GM03348 (cell line): ENCODE measurements at regions not wholly inside any gene's neighbourhood (a gene's known extent, or its start where the extent isn't known, plus 50 kb on each side); places are given as distances from the start of the nearest gene placed in this dataset.
A peak's percentile ranks its signal among the peaks of the same experiment; 100 is the strongest.
"Not testable (repeated sequence)": the region's sequence is repeated elsewhere in the genome, so short reads cannot be mapped to it uniquely, and the experiment has no call there.

Experiments used
- DNase-seq: peaks from one replicate; pipeline ENCODE4 v3.0.0; 2012; ENCODE audit warnings: low spot score

DNA sequence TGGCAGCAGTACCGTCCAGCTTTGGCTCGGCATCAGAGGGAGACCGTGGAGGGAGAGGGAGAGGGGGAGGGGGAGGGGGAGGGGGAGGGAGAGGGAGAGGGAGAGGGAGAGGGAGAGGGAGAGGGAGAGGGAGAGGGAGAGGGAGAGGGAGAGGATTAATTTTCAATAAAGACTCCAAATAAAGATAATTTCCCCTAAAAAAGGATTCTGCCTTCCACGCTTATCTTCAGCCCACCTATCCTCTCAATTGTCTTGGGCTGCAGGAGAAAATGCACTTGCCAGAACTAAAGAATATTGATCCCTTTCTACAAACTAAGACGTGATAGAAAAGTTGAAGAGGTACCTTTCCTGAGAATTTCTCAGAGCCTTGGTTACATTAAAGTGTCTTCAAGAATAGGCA is 206.9 kb upstream of the CBLB start:
- not testable (repeated sequence) for DNase-seq

DNA sequence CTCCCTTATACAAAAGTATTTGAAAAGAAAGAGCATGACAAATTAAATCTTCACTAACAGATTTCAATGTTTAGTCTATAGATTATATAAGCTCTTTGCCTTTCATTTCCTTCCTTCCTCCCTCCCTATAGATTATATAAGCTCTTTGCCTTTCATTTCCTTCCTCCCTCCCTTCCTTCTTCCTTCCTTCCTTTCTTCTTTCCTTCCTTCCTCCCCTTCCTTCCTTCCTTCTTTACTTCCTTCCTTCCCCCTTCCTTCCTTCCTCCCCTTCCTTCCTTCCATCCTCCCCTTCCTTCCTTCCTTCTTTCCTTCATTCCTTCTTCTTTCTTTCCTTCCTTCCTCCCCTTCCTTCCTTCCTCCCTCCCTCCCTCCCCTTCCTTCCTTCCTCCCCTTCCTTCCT is 209.8 kb upstream of the CBLB start:
- DNase-seq = no peak

DNA sequence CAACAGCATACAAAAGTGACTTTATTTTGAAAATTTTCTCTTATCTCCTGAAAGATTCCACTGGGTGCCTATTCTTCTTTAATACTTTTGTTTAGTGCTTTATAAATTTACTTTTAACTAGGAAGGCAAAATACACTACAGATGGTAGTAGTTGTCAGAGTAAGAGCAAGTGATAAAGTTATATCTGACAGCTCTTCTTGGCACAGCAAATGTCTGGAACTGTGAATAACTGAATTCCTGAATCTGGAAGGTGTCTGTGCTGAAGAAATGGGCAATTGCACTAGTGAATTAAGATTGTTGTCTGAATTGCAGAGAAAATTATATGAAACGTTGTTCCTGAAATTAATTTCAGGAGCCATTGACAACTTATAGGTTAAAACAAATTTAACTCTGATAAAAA is 213.8 kb upstream of the CBLB start:
- DNase-seq = no peak

DNA sequence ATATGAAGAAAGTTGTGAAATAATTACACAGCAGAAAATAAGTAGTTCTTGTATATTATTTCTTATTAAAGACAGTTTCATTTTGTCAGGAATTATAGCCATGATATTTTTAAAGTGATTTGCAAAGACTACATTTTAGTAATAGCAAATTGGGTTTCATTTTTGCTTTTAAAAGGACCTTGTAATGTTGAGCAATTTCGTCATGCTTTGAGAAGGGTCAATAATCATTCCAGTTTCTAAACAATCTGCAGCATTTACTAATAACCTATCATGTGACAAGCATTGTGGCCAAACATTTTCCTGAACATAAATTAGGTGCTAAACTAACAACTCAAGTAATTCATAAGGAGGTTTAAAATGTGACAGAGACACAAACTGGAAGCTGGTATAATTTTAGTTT is 214.4 kb upstream of the CBLB start:
- DNase-seq = no peak

DNA sequence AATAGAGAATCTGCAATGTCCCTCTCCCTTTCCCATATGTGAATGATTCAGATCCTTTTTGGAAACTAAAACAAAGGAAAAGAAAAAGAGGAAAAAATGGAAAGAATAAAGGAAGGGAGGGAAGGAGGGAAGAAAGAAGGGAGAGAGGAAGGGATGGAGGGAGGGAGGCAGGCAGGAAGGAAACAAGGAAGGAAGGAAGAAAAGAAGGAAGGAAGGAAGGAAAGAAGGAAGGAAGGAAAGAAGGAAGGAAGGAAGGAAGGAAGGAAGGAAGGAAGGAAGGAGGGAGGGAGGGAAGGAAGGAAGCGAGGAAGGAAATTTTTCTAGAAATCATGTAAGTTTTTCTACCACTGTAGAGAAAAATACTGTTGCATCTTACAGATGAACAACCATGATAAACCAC is 215.0 kb upstream of the CBLB start:
- DNase-seq = no peak

DNA sequence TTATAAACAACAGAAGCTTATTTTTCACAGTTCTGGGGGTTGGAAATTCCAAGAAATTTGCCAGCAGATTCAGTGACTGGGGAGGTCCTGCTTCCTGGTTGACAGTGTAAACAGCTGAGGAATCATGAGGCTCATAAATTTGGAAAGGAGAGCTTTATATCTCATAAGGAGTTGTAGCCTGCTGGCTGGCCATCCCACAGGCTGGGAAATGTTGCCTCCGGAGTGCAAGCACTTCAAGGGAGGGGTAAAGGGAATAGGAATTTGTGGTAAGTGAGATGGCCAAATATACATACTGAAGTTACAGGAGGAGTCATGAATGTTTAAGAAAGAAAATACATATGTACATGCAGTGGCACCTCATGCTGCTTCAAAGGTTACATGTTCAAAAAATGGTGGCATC is 217.2 kb upstream of the CBLB start:
- DNase-seq = no peak

DNA sequence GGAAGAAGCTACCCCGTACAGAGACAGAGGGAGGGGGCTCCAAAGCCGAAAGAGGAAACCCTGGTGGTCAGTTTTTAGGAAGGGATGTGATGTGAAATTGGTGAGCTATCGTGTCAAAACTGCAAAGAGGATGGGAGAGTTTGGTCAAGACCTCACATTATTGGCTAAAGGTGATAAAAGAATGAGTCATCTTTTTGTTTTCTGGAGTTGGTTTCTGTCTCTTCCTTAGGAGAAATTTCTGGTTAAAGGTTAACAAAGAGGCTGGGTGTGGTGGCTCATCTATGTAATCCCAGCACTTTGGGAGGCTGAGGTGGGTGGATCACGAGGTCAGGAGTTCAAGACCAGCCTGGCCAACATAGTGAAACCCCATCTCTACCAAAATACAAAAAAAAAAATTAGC is 217.8 kb upstream of the CBLB start:
- DNase-seq = no peak

DNA sequence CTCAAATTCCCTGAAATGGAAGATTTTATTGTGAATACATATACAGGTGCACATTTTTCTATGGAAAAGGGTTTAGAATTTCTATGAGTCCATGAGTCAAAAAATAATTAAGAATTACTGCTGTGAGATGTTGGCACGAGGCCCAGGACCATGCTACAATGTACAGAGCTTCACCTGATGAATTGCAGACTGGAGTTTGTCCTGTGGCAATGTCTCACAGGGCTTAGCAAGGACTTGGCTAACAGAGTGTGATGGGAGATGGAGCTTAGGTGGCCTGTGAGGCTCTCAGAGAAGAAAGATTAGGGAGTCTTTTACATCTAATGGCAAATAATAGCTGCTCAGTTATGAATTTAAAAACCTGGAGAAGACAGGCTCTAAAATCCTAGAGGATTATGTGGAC is 219.5 kb upstream of the CBLB start:
- DNase-seq = no peak

DNA sequence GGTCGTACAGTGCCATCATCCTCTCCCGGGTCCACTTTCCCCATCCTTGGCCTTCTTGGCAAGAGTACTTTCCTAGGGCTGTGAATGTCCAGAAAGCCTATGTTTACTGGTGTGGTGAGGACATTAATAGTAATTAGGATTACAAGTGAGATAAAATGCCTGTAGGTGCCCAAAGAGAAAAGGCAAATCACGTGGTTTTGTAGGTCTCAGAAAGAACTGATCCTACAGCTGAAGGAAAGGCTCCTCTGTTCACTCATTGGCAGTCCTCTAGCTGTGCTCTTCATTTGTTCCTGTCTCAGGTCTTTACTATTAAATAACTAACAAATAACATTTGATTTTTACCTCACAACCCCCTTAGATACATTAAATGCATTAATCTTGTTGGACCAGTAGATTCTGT is 220.1 kb upstream of the CBLB start:
- no peak for DNase-seq

DNA sequence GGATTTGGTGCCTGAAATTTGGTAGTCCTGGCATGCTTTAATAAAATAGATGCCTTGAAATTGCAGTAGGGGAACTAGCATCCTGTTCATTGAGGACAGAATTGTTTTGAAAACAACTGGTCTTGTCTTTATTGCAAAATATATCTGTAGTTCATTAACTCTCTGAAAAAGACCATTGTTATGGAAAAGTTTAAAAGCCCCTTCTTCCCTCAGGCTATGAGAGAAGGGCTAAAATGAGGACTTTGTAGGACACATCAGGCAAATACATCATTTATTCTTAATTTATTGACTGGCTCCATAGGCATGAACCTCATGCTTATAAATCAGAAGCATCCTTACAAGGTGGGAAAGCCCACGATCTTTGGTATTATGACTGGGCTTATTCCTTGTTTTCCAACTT is 221.0 kb upstream of the CBLB start:
- no peak for DNase-seq

DNA sequence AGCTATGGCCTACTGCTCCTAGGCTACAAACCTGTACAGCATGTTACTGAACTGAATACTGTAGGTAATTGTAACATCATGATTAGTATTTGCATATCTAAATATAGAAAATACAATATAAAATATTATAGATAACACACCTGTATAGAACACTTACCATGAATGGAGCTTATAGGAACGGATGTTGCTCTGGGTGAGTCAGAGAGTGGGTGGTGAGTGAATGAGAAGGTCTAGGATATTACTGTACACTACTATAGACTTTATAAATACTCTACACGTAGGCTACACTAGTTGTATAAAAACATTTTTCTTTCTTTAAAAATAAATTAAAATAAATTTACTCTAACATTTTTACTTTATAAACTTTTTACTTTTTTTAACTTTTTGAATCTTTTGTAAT is 224.0 kb upstream of the CBLB start:
- DNase-seq = no peak

DNA sequence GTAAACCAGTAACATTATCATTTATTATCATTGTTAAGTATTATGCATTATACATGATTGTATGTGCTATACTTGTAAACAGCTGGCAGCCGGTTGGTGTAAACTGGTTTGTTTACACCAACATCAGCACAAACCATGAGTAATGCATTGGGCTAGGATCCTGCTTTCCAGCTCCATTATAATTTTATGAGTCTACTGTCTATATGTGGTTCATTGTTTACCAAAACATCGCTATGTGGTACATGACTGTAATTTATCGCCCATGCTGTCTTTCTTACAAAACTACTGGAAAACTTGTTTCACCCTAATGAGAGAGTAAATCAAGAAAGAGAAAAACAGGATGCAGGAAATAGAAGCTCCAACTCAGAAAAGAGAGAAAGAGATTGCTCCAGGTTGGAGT is 224.8 kb upstream of the CBLB start:
- no peak for DNase-seq

DNA sequence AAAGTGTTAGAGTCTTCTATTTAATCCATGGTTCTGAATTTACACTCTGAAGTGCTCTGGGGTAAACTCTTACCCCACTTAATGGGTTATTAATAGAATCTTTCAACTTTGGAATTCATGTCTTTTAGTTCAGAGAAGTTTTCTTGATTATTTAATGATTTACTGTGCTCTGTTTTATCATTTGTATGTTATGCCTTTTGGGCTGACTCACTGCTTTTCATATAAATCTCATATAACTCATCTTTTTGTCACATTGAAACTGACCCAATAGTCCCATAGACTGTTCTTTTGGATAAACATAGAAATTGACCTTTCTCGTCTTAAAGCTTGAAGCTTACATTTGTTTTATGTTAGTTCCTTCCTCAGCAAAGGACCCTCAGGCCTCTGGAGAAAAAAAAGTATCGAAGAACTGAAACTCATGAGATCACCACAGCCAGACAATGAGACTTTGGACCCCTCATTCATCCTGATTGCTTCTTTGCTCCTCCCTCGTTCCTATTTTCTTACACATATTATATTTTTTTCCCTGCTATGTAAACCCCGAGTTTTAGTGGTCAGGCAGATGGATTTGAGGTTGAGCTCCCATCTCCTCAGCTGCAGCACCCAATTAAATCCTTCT is 229.1 kb upstream of the CBLB start:
- DNase-seq = no peak

DNA sequence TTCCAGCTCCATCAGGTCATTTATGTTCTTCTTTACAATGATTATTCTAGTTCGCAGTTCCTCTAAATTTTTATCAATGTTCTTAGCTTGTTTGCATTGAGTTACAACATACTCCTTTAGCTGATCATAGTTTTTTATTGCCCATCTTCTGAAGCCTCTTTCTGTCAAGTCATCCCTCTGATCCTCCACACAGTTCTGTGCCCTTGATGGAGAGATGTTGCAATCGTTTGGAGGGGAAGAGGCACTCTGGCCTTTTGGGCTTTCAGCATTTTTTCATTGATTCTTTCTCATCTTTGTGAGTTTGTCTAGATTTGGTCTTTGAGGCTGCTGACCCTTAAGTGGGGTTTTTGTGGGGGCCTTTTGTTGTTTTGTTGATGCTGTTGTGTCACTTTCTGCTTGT is 234.6 kb upstream of the CBLB start:
- no peak for DNase-seq

DNA sequence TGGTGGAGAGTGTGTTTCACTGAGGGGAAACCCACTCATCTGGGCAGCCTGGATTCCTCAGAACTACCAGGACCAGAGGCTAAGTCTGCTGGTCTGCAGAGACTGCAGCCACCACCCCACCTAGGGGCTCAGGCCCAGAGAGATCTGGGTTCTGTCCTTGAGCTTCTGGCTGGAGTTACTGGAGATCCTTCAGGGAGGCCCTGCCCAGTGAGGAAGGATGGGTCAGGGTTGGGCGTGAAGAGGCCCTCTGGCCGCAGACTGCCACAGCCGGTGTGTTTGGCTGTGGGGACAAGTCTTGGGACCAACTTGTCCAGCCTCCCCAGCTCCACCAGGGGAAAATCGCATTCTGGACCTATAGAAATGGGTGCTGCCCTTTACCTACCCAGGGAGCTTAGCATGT is 235.3 kb upstream of the CBLB start:
- DNase-seq = no peak

DNA sequence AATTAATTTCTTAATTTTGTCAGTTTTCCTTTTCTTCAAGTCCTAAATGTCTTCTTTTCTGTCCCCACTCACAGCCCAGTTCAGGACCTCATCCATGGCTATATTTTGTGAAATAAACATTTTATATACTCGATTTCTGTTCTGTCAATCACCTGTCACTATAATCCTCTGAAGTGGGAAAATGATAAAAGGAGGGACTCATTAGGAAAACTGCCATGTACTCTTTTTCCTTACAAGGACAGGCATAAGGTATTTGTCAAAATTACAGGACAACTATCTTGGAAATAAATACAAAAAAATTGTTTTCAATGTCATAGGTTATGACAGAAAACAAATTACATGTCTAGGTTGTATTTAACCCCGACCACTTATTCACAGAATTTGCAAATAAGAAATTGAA is 240.1 kb upstream of the CBLB start:
- no peak for DNase-seq

DNA sequence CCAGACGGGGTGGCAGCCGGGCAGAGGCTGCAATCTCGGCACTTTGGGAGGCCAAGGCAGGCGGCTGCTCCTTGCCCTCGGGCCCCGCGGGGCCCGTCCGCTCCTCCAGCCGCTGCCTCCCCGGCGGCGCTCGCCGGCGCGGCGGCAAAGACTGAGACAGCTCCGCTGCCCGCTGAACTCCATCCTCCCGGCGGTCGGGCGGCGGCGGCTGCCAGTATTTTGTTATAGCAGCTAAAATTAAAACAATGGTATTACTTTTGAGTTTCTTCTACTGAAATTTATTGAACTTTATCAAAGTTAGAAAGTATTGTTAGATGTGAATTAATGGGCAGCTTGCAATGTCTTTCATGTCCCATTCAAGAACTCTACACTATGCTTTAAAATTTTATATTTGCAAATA is 243.7 kb upstream of the CBLB start:
- not testable (repeated sequence) for DNase-seq

DNA sequence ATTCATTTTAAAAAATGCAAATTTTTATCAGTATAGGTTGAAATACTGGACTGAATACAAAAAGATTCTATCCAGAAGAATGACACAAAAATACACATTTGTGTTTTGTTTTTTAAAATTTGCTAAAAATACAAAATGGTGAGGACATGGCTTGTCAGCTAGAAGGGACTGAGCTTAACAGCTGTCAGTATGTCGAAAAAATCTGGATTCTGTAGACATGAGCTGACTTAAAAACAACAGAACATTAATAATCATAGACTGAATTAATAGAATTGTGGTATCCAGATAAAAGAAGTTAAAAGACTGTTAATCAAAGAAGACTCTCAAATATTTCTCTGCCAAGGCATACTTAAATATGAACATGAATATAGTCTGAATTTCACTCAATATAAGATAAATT is 244.9 kb upstream of the CBLB start:
- DNase-seq = no peak

DNA sequence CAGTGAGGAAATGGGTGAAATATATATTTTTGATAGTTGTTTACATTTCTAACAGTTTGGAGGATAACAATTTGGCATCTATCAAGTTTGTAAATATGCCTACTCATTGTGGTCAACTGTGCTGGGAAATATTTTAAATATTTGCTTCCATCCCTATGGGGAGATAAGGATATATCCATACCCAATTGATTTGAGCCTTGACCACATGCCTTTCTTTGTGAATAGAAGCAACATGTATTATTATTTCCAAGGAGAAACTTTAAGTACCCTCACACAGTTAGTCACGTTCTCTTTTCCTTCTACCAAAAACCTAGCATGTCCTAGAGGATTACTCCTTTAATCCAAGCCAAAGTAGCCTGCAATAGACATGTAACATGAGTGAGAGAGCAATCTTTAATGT is 245.4 kb upstream of the CBLB start:
- DNase-seq = no peak

DNA sequence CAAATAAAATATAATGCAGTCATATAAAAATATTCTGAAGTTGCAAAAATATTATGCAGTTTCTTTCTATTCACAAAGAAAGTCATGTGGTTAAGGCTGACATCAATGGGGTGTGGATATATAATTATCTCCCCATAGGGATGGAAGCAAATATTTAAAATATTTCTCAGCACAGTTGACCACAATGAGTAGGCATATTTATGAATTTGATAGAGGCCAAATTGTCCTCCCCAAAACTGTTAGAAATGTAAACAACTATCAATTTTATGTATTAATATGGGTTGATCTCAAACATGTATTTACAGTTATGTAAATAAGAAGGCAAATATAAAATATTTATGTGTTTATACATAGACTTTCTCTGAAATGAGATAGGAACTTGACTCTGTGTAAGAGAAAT is 246.0 kb upstream of the CBLB start:
- peak; percentile 26 for DNase-seq

DNA sequence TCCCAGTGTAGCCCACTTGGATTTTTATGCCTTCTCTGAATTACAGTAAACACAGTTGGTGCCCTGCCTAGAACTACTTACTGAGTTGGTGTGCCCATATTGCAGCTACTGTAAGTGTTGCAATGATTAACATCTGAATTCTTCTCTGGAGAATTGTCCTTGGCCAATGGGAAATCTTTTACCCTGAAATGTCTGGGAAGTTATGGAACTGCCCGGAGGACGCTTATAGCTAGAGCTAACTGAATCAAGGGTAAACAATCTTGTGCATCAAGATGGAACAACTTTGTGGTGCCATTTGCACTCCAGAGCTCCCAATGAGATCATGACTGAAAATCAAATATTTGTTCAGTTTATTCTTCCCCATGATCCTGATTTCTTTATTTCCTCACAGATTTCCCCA is 246.7 kb upstream of the CBLB start:
- no peak for DNase-seq

DNA sequence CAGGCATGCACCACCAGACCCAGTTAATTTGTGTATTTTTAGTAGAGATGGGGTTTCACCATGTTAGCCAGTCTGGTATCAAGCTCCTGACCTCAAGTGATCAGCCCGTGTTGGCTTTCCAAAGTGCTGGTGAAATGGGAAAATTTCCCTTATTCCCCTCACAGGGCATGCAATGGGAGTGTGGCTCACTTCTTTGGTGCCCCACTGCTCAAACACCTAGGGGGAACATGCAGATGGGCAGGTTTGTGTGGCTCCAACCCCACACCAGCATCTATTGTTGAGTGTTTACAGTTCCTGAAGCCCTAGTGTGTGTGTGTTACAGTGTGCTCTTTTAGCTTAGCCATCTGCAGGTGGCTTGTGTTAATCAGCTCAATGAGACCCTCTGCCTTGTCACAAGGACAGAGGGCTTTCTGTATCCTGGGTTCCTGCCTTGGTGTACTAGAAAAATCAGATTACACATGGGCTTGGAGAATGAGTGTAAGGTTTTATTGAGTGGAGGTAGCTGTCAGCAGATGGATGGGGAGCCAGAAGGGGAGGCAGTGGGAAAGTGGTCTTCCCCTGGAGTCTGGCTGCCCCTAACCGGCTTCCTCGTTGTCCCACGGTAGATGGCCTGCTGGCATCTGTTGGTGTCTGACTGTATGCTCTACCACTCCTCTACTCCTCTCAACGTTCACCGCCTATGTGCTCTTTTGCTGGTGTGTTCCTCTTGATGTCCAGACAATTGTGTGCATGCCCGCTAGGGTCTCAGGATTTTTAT is 248.1 kb upstream of the CBLB start:
- DNase-seq = no peak

DNA sequence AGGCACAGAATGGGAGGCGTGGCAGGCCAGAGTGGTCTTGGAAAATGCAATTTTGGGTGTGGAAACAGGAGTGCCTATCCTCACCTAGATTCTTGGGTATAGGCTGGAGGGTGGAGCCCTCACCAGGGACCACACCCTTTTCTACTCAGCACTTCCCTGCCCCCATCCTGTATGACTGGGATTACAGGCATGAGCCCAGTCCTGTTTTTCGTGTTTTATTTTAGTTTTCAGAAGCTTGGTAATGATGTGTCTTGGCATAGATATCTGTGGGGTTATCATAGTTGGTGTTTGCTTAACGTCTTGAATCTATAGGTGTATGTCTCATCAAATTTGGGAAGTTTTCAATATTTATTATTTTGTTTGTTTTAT is 248.7 kb upstream of the CBLB start:
- DNase-seq = no peak

DNA sequence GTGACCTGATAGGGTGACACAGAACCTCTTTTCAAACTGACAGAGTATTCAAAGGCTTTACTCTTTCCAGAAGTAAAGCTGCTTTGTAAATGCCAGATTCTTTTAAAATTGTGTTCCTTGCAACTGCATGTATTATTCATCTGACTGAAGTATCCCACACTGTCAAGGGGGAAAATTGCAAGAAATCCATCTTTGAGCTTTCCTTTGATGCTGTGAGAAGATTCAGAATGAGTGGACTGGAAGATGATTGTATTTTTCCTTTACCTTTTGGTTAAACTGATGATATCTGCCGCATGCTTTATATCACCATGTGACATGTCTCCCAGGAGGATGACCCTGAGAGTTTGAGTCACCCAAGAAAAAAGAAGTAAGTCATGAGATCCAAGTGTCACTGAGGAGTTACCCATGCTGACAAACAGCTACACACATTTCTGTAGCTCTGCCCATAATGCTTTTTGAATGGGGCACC is 250.8 kb upstream of the CBLB start:
- DNase-seq = no peak
